Activated CD4-positive, CD25-positive, alpha-beta regulatory T cell treated with anti-CD3 and anti-CD28 coated beads, Interleukin-2, amount 50 U/mL, for 24 hours (primary cell): ENCODE measurements at regions not wholly inside any gene's neighbourhood (a gene's known extent, or its start where the extent isn't known, plus 50 kb on each side); places are given as distances from the start of the nearest gene placed in this dataset.
"Not testable (repeated sequence)": the region's sequence is repeated elsewhere in the genome, so short reads cannot be mapped to it uniquely, and the experiment has no call there.

Experiments
- ATAC-seq, 2 donors: fragments of 150-1000 bp; cut with Tn5 transposase; one replicate each; pipeline ENCODE4 v1.10.0; 2021; ENCODE audit warnings: mild to moderate bottlenecking in 1 of 2, moderate library complexity in 1 of 2

- ATAC-seq: peak in 1 of 2 donors; percentile 13
Observed at GRCh38 chr14:105622329-105622955, 96.1 kb downstream of the TMEM121 start.

- ATAC-seq: not testable (repeated sequence)
Observed at GRCh38 chr14:105623178-105623577, 96.8 kb downstream of the TMEM121 start.

- ATAC-seq: not testable (repeated sequence)
Observed at GRCh38 chr14:105624346-105624745, 98.0 kb downstream of the TMEM121 start.

- not testable (repeated sequence) for ATAC-seq
Observed at GRCh38 chr14:105624749-105625434, 98.5 kb downstream of the TMEM121 start.

GRCh38 chr14:105625448-105625847 is 99.1 kb downstream of the TMEM121 start:
- ATAC-seq: not testable (repeated sequence)

- ATAC-seq: not testable (repeated sequence)
Observed at GRCh38 chr14:105626111-105626510, 99.7 kb downstream of the TMEM121 start.

GRCh38 chr14:105626651-105627050 is 100.3 kb downstream of the TMEM121 start:
- peak in 1 of 2 donors; percentile 36 for ATAC-seq

GRCh38 chr14:105627287-105627686 is 100.9 kb downstream of the TMEM121 start:
- not testable (repeated sequence) for ATAC-seq

GRCh38 chr14:105627701-105628100 is 101.3 kb downstream of the TMEM121 start:
- ATAC-seq: no peak

- not testable (repeated sequence) for ATAC-seq
Observed at GRCh38 chr14:105628126-105628525, 101.7 kb downstream of the TMEM121 start.

GRCh38 chr14:105628531-105629067 is 102.2 kb downstream of the TMEM121 start:
- not testable (repeated sequence) for ATAC-seq

- ATAC-seq: peak in 1 of 2 donors; percentile 25
Observed at GRCh38 chr14:105629091-105629885, 102.9 kb downstream of the TMEM121 start.

GRCh38 chr14:105629886-105630215 is 103.5 kb downstream of the TMEM121 start:
- ATAC-seq: no peak

- not testable (repeated sequence) for ATAC-seq
Observed at GRCh38 chr14:105630293-105630934, 104.0 kb downstream of the TMEM121 start.

- ATAC-seq: not testable (repeated sequence)
Observed at GRCh38 chr14:105630935-105631779, 104.8 kb downstream of the TMEM121 start.

- no peak for ATAC-seq
Observed at GRCh38 chr14:105632010-105632409, 105.6 kb downstream of the TMEM121 start.

GRCh38 chr14:105633596-105633995 is 107.2 kb downstream of the TMEM121 start:
- not testable (repeated sequence) for ATAC-seq

- no peak for ATAC-seq
Observed at GRCh38 chr14:105635560-105635959, 109.2 kb downstream of the TMEM121 start.

- ATAC-seq: not testable (repeated sequence)
Observed at GRCh38 chr14:105636021-105636420, 109.6 kb downstream of the TMEM121 start.

- ATAC-seq: no peak
Observed at GRCh38 chr14:105636935-105637334, 110.6 kb downstream of the TMEM121 start.

- ATAC-seq: not testable (repeated sequence)
Observed at GRCh38 chr14:105637345-105637744, 111.0 kb downstream of the TMEM121 start.
